GM21360 (cell line): ENCODE measurements at regions not wholly inside any gene's neighbourhood (a gene's known extent, or its start where the extent isn't known, plus 50 kb on each side); places are given as distances from the start of the nearest gene placed in this dataset.
"Not testable (repeated sequence)": the region's sequence is repeated elsewhere in the genome, so short reads cannot be mapped to it uniquely, and the experiment has no call there.

Source experiments
- ATAC-seq: cut with Tn5 transposase; IDR thresholded peaks from one replicate; pipeline ENCODE4 v1.9.1; 2021; ENCODE audit warnings: mild to moderate bottlenecking, moderate library complexity; ENCODE audit not compliant: unreplicated experiment

GRCh38 chr3:20921112-20921511, 735.1 kb upstream of the SGO1 start:
- ATAC-seq = not testable (repeated sequence)

- no peak for ATAC-seq
Observed at GRCh38 chr3:20916951-20917606, 731.1 kb upstream of the SGO1 start.

- ATAC-seq = no peak
Observed at GRCh38 chr3:20914310-20914709, 728.3 kb upstream of the SGO1 start.

GRCh38 chr3:20912406-20912805, 726.4 kb upstream of the SGO1 start:
- ATAC-seq = no peak

GRCh38 chr3:20909511-20909910, 723.5 kb upstream of the SGO1 start:
- no peak for ATAC-seq

GRCh38 chr3:20905210-20905805, 719.3 kb upstream of the SGO1 start:
- no peak for ATAC-seq

GRCh38 chr3:20904671-20905070, 718.7 kb upstream of the SGO1 start:
- ATAC-seq = no peak

GRCh38 chr3:20898962-20899361, 713.0 kb upstream of the SGO1 start:
- no peak for ATAC-seq

- ATAC-seq = no peak
Observed at GRCh38 chr3:20890111-20890519, 704.1 kb upstream of the SGO1 start.

- no peak for ATAC-seq
Observed at GRCh38 chr3:20878691-20879090, 692.7 kb upstream of the SGO1 start.

GRCh38 chr3:20873235-20873634, 687.2 kb upstream of the SGO1 start:
- no peak for ATAC-seq

- no peak for ATAC-seq
Observed at GRCh38 chr3:20870106-20870899, 684.3 kb upstream of the SGO1 start.

- ATAC-seq = no peak
Observed at GRCh38 chr3:20865803-20866202, 679.8 kb upstream of the SGO1 start.

GRCh38 chr3:20861454-20861853, 675.4 kb upstream of the SGO1 start:
- ATAC-seq = no peak

- ATAC-seq = no peak
Observed at GRCh38 chr3:20857636-20858035, 671.6 kb upstream of the SGO1 start.

GRCh38 chr3:20853890-20854289, 667.9 kb upstream of the SGO1 start:
- no peak for ATAC-seq

- no peak for ATAC-seq
Observed at GRCh38 chr3:20852712-20853111, 666.7 kb upstream of the SGO1 start.

- ATAC-seq = no peak
Observed at GRCh38 chr3:20849975-20850374, 664.0 kb upstream of the SGO1 start.

- no peak for ATAC-seq
Observed at GRCh38 chr3:20846832-20847231, 660.8 kb upstream of the SGO1 start.

GRCh38 chr3:20846066-20846465, 660.1 kb upstream of the SGO1 start:
- no peak for ATAC-seq

GRCh38 chr3:20844851-20845250, 658.8 kb upstream of the SGO1 start:
- no peak for ATAC-seq
